ENCODE measurements at regions not wholly inside any gene's neighbourhood (a gene's known extent, or its start where the extent isn't known, plus 50 kb on each side); places are given as distances from the start of the nearest gene placed in this dataset.

DNA sequence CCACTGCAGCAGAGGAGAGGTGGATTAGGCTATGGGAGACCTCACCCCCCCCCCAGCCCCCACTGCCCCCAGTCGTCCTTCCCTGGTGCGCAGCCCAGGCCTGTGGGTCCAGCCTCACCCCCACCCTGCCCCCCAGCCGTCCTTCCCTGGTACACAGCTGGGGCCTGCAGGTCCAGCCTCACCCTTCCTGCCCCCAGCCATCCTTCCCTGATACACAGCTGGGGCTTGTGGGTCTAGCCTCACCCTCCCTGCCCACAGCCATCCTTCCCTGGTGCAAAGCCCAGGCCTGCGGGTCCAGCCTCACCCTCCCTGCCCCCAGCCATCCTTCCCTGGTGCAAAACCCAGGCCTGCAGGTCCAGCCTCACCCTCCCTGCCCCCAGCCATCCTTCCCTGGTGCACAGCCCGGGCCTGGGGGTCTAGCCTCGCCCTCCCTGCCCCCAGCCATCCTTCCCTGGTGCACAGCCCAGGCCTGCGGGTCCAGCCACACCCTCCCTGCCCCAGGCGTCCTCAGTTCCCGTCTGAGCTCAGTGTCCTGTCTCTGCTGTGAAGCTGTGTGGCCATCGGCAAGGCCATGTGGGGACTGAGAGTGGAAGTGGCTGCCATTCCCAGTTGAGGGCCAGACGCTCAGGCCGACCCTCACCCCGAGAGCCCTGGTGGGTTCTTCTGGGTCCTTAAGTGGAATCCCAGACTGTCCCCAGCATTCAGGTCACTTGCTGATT is 86.8 kb upstream of the SNTG2 start:
- TF ChIP-seq, protein P1, sequence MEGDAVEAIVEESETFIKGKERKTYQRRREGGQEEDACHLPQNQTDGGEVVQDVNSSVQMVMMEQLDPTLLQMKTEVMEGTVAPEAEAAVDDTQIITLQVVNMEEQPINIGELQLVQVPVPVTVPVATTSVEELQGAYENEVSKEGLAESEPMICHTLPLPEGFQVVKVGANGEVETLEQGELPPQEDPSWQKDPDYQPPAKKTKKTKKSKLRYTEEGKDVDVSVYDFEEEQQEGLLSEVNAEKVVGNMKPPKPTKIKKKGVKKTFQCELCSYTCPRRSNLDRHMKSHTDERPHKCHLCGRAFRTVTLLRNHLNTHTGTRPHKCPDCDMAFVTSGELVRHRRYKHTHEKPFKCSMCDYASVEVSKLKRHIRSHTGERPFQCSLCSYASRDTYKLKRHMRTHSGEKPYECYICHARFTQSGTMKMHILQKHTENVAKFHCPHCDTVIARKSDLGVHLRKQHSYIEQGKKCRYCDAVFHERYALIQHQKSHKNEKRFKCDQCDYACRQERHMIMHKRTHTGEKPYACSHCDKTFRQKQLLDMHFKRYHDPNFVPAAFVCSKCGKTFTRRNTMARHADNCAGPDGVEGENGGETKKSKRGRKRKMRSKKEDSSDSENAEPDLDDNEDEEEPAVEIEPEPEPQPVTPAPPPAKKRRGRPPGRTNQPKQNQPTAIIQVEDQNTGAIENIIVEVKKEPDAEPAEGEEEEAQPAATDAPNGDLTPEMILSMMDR (conservative IDR thresholded peaks at IDR 0.05 in 1 of 2, IDR thresholded peaks at IDR 0.05 in 1 of 2; ENCODE audit: low read depth in 1 of 2, low read length in 2 of 2), result no peak
- no peak for TF ChIP-seq EZH2 (IDR thresholded peaks at IDR 0.05; ENCODE audit: low read length, missing control alignments)

All from fibroblast of lung (primary cell).